Gastrocnemius medialis (tissue), 4 donors: ENCODE measurements at regions not wholly inside any gene's neighbourhood (a gene's known extent, or its start where the extent isn't known, plus 50 kb on each side); places are given as distances from the start of the nearest gene placed in this dataset.

ENCODE experiments used
- POLR2A ChIP-seq, 2 donors: fragments of 450-650 bp; IDR thresholded peaks; one replicate each; pipeline ENCODE4 v1.6.1; 2017; ENCODE audit warnings: antibody characterized with exemption in 2 of 2, mild to moderate bottlenecking in 2 of 2, moderate library complexity in 2 of 2
- TF ChIP-seq, protein P1 (sequence below), 5 experiments: fragments of 450-650 bp in 3 of 5; fragments of 200-600 bp in 2 of 5; sonication (generic) in 2 of 5; IDR thresholded peaks in 4 of 5; conservative IDR thresholded peaks in 1 of 5; 1 replicate in 4 of 5; 2 replicates in 1 of 5; pipeline ENCODE4 v1.5.1; 2016 to 2019; ENCODE audit warnings: antibody characterized with exemption in 5 of 5, mild to moderate bottlenecking in 3 of 5, moderate library complexity in 3 of 5

DNA sequence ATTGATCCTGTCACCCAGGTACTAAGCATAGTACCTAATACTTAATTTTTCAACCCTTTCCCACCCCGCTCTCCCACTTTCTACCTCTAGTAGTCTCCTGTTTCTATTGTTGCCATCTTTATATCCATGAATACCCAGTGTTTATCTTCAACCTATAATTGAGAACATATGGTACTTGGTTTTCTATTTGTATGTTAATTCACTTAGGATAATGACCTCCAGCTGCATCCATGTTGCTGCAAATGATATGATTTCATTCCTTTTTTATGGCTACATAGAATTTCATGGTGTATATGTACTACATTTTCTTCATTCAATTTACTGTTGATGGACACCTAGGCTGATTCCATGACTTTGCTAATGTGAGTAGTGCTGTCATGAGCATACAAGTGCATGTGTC lies 547.3 kb upstream of the NOVA1 start:
- TF ChIP-seq, protein P1, sequence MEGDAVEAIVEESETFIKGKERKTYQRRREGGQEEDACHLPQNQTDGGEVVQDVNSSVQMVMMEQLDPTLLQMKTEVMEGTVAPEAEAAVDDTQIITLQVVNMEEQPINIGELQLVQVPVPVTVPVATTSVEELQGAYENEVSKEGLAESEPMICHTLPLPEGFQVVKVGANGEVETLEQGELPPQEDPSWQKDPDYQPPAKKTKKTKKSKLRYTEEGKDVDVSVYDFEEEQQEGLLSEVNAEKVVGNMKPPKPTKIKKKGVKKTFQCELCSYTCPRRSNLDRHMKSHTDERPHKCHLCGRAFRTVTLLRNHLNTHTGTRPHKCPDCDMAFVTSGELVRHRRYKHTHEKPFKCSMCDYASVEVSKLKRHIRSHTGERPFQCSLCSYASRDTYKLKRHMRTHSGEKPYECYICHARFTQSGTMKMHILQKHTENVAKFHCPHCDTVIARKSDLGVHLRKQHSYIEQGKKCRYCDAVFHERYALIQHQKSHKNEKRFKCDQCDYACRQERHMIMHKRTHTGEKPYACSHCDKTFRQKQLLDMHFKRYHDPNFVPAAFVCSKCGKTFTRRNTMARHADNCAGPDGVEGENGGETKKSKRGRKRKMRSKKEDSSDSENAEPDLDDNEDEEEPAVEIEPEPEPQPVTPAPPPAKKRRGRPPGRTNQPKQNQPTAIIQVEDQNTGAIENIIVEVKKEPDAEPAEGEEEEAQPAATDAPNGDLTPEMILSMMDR (IDR thresholded peaks at IDR 0.05 in 4 of 5, conservative IDR thresholded peaks at IDR 0.05 in 1 of 5): no peak
- TF ChIP-seq POLR2A (IDR thresholded peaks at IDR 0.05): no peak
